ENCODE measurements at regions not wholly inside any gene's neighbourhood (a gene's known extent, or its start where the extent isn't known, plus 50 kb on each side); places are given as distances from the start of the nearest gene placed in this dataset.

DNA sequence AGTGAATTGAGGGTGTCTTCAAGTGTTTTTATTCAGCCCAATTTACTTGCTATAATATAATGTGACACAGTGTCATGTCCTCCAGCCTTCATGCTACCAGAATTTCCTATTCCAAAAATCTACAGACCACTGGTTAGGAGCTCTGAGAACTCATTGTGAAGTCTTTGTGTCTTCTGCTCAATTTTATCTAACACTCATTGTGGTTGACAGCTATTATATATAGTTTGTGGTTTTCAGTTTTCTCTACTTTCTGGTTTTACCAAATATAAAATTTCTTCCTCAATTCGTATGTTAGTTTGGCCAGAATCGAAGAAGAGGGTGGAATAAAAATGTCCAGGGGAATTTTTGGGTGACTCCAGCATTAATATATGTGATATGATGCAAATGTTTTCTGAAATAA, 509.3 kb upstream of the NUDT12 start:
- DNase-seq (ENCODE audit: low read depth) (no peak), FAIRE-seq (no peak)
- TF ChIP-seq, protein P1, sequence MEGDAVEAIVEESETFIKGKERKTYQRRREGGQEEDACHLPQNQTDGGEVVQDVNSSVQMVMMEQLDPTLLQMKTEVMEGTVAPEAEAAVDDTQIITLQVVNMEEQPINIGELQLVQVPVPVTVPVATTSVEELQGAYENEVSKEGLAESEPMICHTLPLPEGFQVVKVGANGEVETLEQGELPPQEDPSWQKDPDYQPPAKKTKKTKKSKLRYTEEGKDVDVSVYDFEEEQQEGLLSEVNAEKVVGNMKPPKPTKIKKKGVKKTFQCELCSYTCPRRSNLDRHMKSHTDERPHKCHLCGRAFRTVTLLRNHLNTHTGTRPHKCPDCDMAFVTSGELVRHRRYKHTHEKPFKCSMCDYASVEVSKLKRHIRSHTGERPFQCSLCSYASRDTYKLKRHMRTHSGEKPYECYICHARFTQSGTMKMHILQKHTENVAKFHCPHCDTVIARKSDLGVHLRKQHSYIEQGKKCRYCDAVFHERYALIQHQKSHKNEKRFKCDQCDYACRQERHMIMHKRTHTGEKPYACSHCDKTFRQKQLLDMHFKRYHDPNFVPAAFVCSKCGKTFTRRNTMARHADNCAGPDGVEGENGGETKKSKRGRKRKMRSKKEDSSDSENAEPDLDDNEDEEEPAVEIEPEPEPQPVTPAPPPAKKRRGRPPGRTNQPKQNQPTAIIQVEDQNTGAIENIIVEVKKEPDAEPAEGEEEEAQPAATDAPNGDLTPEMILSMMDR (IDR thresholded peaks at IDR 0.05; ENCODE audit: insufficient read depth, low read length, severe bottlenecking), result no peak

DNA sequence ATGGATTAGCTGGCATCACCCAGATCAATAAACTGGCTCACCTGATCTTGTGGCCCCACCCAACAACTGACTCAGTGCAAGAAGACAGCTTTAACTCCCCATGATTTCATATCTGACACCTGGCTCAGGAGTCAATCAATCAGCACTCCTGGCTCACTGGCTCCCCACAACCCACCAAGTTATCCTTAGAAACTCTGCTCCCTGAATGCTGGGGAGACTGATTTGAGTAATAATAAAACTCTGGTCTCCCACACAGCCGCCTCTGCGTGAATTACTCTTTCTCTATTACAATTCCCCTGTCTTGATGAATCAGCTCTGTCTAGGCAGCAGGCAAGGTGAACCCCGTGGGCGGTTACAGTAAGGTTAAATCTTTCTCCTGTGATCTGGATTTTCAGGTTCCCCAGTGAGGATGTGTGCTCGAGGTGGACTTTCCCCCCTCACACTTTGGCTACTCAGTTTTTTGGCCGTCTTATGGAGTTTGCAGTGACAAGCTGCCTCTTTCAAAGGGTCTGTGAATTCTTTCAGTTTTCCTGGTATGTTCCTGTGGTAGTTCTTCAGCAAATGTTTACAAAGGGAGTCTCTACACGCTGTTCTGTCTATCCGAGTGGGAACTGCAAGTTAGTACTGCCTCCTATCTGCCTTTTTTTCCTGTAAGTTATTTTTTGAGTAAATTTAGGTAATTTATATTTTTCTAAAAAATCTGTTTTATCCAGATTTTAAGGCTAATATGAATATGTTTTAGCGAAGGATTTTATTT, 500.2 kb upstream of the NUDT12 start:
- FAIRE-seq (no peak), DNase-seq (ENCODE audit: low read depth) (peak; percentile 17)
- TF ChIP-seq, protein P1 (IDR thresholded peaks at IDR 0.05; ENCODE audit: insufficient read depth, low read length, severe bottlenecking), result no peak
- Histone ChIP-seq H3K4me3 (ENCODE audit: low read depth, low read length) (no peak overlapping the region), H3K36me3 (ENCODE audit: control insufficient read depth, insufficient read depth, low read length) (no peaks in the 10 kb centered on the region), H3K27me3 (ENCODE audit: control insufficient read depth, insufficient read depth, low read length) (no peaks in the 10 kb centered on the region)

More for the DNA sequence above, 509.3 kb upstream of the NUDT12 start:
- Histone ChIP-seq H3K27me3 (ENCODE audit: control insufficient read depth, insufficient read depth, low read length) (no peaks in the 10 kb centered on the region), H3K4me3 (ENCODE audit: low read depth, low read length) (no peak overlapping the region), H3K36me3 (ENCODE audit: control insufficient read depth, insufficient read depth, low read length) (no peaks in the 10 kb centered on the region)

DNA sequence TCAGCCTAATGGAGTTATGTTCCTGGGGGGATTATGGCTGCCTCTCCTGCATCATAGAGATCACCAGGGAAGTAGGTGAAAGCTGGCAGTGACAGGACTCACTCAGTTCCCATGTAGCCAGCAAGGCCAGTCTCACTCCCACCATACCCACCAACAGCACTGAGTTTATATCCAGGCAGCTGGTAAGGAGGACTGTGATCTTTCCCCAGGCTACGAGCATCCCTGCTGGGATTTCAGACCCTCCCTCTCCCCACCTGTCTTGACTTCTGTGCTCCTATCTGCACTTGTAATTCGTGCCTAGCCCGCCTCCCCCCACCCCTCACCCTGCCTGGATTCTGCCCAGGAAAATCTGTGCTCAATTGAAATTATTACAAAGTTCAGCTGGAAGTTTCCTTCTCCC, 499.1 kb upstream of the NUDT12 start:
- Histone ChIP-seq H3K36me3 (ENCODE audit: control insufficient read depth, insufficient read depth, low read length) (no peaks in the 10 kb centered on the region), H3K27me3 (ENCODE audit: control insufficient read depth, insufficient read depth, low read length) (no peaks in the 10 kb centered on the region), H3K4me3 (ENCODE audit: low read depth, low read length) (no peak overlapping the region)
- FAIRE-seq, result no peak
- TF ChIP-seq, protein P1 (IDR thresholded peaks at IDR 0.05; ENCODE audit: insufficient read depth, low read length, severe bottlenecking), result no peak
- DNase-seq (ENCODE audit: low read depth), result no peak

DNA sequence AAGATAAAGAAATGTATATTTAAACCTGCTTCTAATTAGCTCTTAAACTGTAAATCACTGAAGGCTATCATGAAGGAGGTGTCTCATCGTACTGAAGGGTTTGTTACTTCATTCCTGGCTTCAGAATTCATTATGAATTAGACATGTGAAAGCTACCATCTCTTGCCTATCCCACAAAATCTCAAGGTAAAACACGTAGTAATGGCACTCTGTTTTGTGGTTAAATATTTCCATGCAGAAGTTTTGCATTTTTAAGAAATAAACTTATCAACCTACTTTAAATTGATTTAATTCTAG, 490.7 kb upstream of the NUDT12 start:
- TF ChIP-seq, protein P1 (IDR thresholded peaks at IDR 0.05; ENCODE audit: insufficient read depth, low read length, severe bottlenecking), result no peak
- Histone ChIP-seq H3K36me3 (ENCODE audit: control insufficient read depth, insufficient read depth, low read length) (no peaks in the 10 kb centered on the region), H3K4me3 (ENCODE audit: low read depth, low read length) (no peak overlapping the region), H3K27me3 (ENCODE audit: control insufficient read depth, insufficient read depth, low read length) (no peaks in the 10 kb centered on the region)
- no peak for FAIRE-seq
- no peak for DNase-seq (ENCODE audit: low read depth)

DNA sequence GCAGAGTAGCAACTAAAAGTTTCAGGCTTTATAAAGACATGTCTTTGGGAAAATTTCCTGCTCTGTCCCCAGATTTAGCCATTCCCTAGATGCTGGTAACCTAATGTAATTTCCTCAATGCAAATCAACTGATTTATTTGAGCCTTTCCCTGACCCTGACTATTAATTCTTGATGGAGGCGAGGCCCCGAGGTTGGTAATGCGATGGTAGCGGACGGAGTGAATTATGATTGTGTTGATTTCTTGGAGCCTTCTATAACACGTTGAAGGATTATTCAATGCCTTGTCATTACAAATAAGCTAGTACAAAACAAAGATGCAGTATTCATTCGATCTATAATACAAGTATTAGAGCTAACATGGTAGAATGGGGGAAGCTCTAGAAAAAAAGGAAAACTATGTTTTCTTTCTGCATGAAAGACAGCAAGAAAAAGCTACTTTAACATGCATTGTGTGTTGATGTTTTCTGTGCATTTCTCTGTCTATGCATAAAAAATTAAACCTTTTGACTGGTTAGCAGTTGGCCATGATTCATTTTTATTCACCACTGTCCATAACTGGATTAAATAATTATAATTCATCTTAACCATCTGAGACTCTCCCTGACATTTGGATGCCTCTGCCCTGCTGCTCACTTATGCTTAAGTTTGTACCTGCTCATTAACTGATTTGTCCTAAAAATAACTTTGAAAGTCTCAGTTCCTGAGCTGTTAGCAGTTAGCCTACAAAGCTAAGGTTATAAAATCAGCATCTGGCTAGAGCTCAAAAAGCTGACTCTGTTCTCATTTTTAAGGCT, 490.2 kb upstream of the NUDT12 start:
- TF ChIP-seq, protein P1 (IDR thresholded peaks at IDR 0.05; ENCODE audit: insufficient read depth, low read length, severe bottlenecking), result no peak
- FAIRE-seq (no peak), DNase-seq (ENCODE audit: low read depth) (no peak)
- Histone ChIP-seq H3K4me3 (ENCODE audit: low read depth, low read length) (no peak overlapping the region), H3K27me3 (ENCODE audit: control insufficient read depth, insufficient read depth, low read length) (no peaks in the 10 kb centered on the region), H3K36me3 (ENCODE audit: control insufficient read depth, insufficient read depth, low read length) (no peaks in the 10 kb centered on the region)
